ENCODE measurements at regions not wholly inside any gene's neighbourhood (a gene's known extent, or its start where the extent isn't known, plus 50 kb on each side); places are given as distances from the start of the nearest gene placed in this dataset.

- TF ChIP-seq ZNF623 (tag by site-specific recombination; IDR thresholded peaks at IDR 0.05) (no peak), TRIM28 (IDR thresholded peaks at IDR 0.05; ENCODE audit: borderline replicate concordance, low read length) (no peak)
- CTCF ChIA-PET, result no interaction called here
- H3K4me1 ChIP-seq (ENCODE audit: control insufficient read depth, insufficient read depth, low read length), result no peaks in the 10 kb centered on the region
- H3K4me3 ChIP-seq (ENCODE audit: low read depth, low read length), result no peak overlapping the region
- no peak overlapping the region for H3K27ac ChIP-seq (ENCODE audit: extremely low read depth, low read depth, low read length)
- no peaks in the 10 kb centered on the region for H3K36me3 ChIP-seq (ENCODE audit: control insufficient read depth in 2 of 2, insufficient read depth in 1 of 2, low read length in 2 of 2)
- POLR2A ChIA-PET, result no interaction called here
- no peaks in the 10 kb centered on the region for H3K9me3 ChIP-seq (ENCODE audit: control insufficient read depth, insufficient read depth, low read depth, low read length)
These were observed 1500.4 kb downstream of the EFNB2 start for GRCh38 chr13:105035092-105035491.

GRCh38 chr13:105033999-105034398, 1501.5 kb downstream of the EFNB2 start:
- no peak overlapping the region for H3K4me3 ChIP-seq (ENCODE audit: low read depth, low read length)
- no peaks in the 10 kb centered on the region for H3K9me3 ChIP-seq (ENCODE audit: control insufficient read depth, insufficient read depth, low read depth, low read length)
- CTCF ChIA-PET, result no interaction called here
- POLR2A ChIA-PET, result no interaction called here
- no peaks in the 10 kb centered on the region for H3K4me1 ChIP-seq (ENCODE audit: control insufficient read depth, insufficient read depth, low read length)
- TF ChIP-seq HIC1 (tag by site-specific recombination; IDR thresholded peaks at IDR 0.05), result no peak
- TF ChIP-seq ZNF146 (tag by site-specific recombination; IDR thresholded peaks at IDR 0.05), result no peak
- TF ChIP-seq IKZF3 (tag by site-specific recombination; IDR thresholded peaks at IDR 0.05), result no peak
- TF ChIP-seq, protein P1, sequence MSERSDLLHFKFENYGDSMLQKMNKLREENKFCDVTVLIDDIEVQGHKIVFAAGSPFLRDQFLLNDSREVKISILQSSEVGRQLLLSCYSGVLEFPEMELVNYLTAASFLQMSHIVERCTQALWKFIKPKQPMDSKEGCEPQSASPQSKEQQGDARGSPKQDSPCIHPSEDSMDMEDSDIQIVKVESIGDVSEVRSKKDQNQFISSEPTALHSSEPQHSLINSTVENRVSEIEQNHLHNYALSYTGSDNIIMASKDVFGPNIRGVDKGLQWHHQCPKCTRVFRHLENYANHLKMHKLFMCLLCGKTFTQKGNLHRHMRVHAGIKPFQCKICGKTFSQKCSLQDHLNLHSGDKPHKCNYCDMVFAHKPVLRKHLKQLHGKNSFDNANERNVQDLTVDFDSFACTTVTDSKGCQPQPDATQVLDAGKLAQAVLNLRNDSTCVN (tag by site-specific recombination; optimal IDR thresholded peaks at IDR 0.05), result no peak
- TF ChIP-seq ZNF133 (tag by site-specific recombination; IDR thresholded peaks at IDR 0.05), result no peak
- TF ChIP-seq SETDB1 (IDR thresholded peaks at IDR 0.05; ENCODE audit: insufficient read length, low read length), result no peak
- TF ChIP-seq ZNF626 (tag by site-specific recombination; IDR thresholded peaks at IDR 0.05), result no peak
- no peak for TF ChIP-seq ZNF596 (tag by site-specific recombination; IDR thresholded peaks at IDR 0.05)
- TF ChIP-seq ZNF660 (tag by site-specific recombination; IDR thresholded peaks at IDR 0.05), result no peak
- TF ChIP-seq ZNF792 (tag by site-specific recombination; IDR thresholded peaks at IDR 0.05), result no peak
- H3K36me3 ChIP-seq (ENCODE audit: control insufficient read depth in 2 of 2, insufficient read depth in 1 of 2, low read length in 2 of 2), result no peaks in the 10 kb centered on the region
- H3K27ac ChIP-seq (ENCODE audit: extremely low read depth, low read depth, low read length), result no peak overlapping the region

GRCh38 chr13:105031306-105031705, 1504.2 kb downstream of the EFNB2 start:
- TF ChIP-seq ZNF324 (tag by site-specific recombination; IDR thresholded peaks at IDR 0.05), result no peak
- TF ChIP-seq ZNF423 (tag by site-specific recombination; IDR thresholded peaks at IDR 0.05), result no peak
- TF ChIP-seq ZNF544 (tag by site-specific recombination; IDR thresholded peaks at IDR 0.05), result no peak
- no peak for TF ChIP-seq INSM2 (tag by site-specific recombination; IDR thresholded peaks at IDR 0.05)
- TF ChIP-seq, protein P2, sequence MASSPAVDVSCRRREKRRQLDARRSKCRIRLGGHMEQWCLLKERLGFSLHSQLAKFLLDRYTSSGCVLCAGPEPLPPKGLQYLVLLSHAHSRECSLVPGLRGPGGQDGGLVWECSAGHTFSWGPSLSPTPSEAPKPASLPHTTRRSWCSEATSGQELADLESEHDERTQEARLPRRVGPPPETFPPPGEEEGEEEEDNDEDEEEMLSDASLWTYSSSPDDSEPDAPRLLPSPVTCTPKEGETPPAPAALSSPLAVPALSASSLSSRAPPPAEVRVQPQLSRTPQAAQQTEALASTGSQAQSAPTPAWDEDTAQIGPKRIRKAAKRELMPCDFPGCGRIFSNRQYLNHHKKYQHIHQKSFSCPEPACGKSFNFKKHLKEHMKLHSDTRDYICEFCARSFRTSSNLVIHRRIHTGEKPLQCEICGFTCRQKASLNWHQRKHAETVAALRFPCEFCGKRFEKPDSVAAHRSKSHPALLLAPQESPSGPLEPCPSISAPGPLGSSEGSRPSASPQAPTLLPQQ (tag by site-specific recombination; IDR thresholded peaks at IDR 0.05), result no peak
- TF ChIP-seq ZNF571 (tag by site-specific recombination; IDR thresholded peaks at IDR 0.05), result no peak
- TF ChIP-seq ZNF221 (tag by site-specific recombination; IDR thresholded peaks at IDR 0.05; ENCODE audit: borderline replicate concordance), result no peak
- TF ChIP-seq ZNF658 (tag by site-specific recombination; IDR thresholded peaks at IDR 0.05), result no peak
- TF ChIP-seq FEZF1 (tag by site-specific recombination; IDR thresholded peaks at IDR 0.05), result no peak
- TF ChIP-seq, protein P3, sequence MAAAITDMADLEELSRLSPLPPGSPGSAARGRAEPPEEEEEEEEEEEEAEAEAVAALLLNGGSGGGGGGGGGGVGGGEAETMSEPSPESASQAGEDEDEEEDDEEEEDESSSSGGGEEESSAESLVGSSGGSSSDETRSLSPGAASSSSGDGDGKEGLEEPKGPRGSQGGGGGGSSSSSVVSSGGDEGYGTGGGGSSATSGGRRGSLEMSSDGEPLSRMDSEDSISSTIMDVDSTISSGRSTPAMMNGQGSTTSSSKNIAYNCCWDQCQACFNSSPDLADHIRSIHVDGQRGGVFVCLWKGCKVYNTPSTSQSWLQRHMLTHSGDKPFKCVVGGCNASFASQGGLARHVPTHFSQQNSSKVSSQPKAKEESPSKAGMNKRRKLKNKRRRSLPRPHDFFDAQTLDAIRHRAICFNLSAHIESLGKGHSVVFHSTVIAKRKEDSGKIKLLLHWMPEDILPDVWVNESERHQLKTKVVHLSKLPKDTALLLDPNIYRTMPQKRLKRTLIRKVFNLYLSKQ (tag by site-specific recombination; IDR thresholded peaks at IDR 0.05; ENCODE audit: borderline replicate concordance), result no peak
- no peak for TF ChIP-seq ZSCAN30 (tag by site-specific recombination; IDR thresholded peaks at IDR 0.05)
- no peak for TF ChIP-seq ZNF677 (tag by site-specific recombination; IDR thresholded peaks at IDR 0.05)
- no peak for TF ChIP-seq ZNF585B (tag by site-specific recombination; IDR thresholded peaks at IDR 0.05)
- no peak overlapping the region for H3K27ac ChIP-seq (ENCODE audit: extremely low read depth, low read depth, low read length)
- CTCF ChIA-PET, result no interaction called here
- H3K36me3 ChIP-seq (ENCODE audit: control insufficient read depth in 2 of 2, insufficient read depth in 1 of 2, low read length in 2 of 2), result no peaks in the 10 kb centered on the region
- no peaks in the 10 kb centered on the region for H3K9me3 ChIP-seq (ENCODE audit: control insufficient read depth, insufficient read depth, low read depth, low read length)
- H3K4me3 ChIP-seq (ENCODE audit: low read depth, low read length), result no peak overlapping the region
- no peaks in the 10 kb centered on the region for H3K4me1 ChIP-seq (ENCODE audit: control insufficient read depth, insufficient read depth, low read length)
- POLR2A ChIA-PET, result no interaction called here
